CD4-positive, alpha-beta T cell (primary cell): ENCODE measurements at regions not wholly inside any gene's neighbourhood (a gene's known extent, or its start where the extent isn't known, plus 50 kb on each side); places are given as distances from the start of the nearest gene placed in this dataset.
"Not testable (repeated sequence)": the region's sequence is repeated elsewhere in the genome, so short reads cannot be mapped to it uniquely, and the experiment has no call there.

Experiments used
- ATAC-seq: fragments of 200-7000 bp; cut with Tn5 transposase; one replicate; pipeline ENCODE4 v1.10.0; 2022; ENCODE audit warnings: mild to moderate bottlenecking; ENCODE audit not compliant: poor library complexity
- CTCF ChIA-PET: fragments of 350-600 bp; sonication (Branson Sonifier 250); formaldehyde crosslinking; loops from one replicate; lab custom pipeline; 2021; ENCODE audit warnings: antibody characterized with exemption, inconsistent platforms; lab: Charles Lee
- POLR2A ChIA-PET: fragments of 350-600 bp; sonication (Branson Sonifier 250); formaldehyde crosslinking; loops from one replicate; lab custom pipeline; 2021; ENCODE audit warnings: antibody characterized with exemption, inconsistent platforms; lab: Charles Lee
- DNase-seq, 14 experiments: peaks; one replicate each; pipeline ENCODE4 v3.0.0-alpha.2; 2013 to 2020; ENCODE audit warnings: mixed read lengths in 2 of 14
- H3K27ac ChIP-seq, 2 donors: one replicate each; pipeline versions ENCODE4 v1.5.1 to v1.7.0; 2013; ENCODE audit warnings: low read length in 2 of 2, low read depth in 1 of 2, mild to moderate bottlenecking in 1 of 2
- H3K27me3 ChIP-seq, 2 experiments: 1 replicate in 1 of 2; 2 replicates in 1 of 2; pipeline versions ENCODE4 v1.6.1 to v1.7.0; 2013; ENCODE audit warnings: low read length in 2 of 2, control low read depth in 1 of 2, mild to moderate bottlenecking in 1 of 2, moderate library complexity in 1 of 2; ENCODE audit not compliant: insufficient read depth in 2 of 2, control insufficient read depth in 1 of 2
- H3K36me3 ChIP-seq: one replicate; pipeline ENCODE4 v1.6.1; 2013; ENCODE audit warnings: low read length, control low read depth; ENCODE audit not compliant: insufficient read depth
- H3K4me1 ChIP-seq: one replicate; pipeline ENCODE4 v1.6.1; 2013; ENCODE audit warnings: low read length, control low read depth; ENCODE audit not compliant: insufficient read depth
- H3K4me3 ChIP-seq: one replicate; pipeline ENCODE4 v1.5.1; 2013; ENCODE audit warnings: mild to moderate bottlenecking, low read length, moderate library complexity
- H3K9me3 ChIP-seq, 2 experiments: 1 replicate in 1 of 2; 2 replicates in 1 of 2; pipeline versions ENCODE4 v1.6.1 to v1.7.0; 2013; ENCODE audit warnings: low read length in 2 of 2, mild to moderate bottlenecking in 2 of 2, control low read depth in 1 of 2, moderate library complexity in 1 of 2; ENCODE audit not compliant: control insufficient read depth in 1 of 2, insufficient read depth in 1 of 2
- H3K27ac Mint-ChIP-seq: one replicate; pipeline ENCODE4 v1.8.0; 2020; ENCODE audit warnings: mixed read lengths
- H3K27me3 Mint-ChIP-seq: one replicate; pipeline ENCODE4 v1.8.0; 2021; ENCODE audit warnings: mixed read lengths
- H3K36me3 Mint-ChIP-seq: one replicate; pipeline ENCODE4 v1.8.0; 2021; ENCODE audit warnings: low read depth, mixed read lengths
- H3K4me1 Mint-ChIP-seq: one replicate; pipeline ENCODE4 v1.8.0; 2021; ENCODE audit warnings: low read depth, mixed read lengths
- H3K4me3 Mint-ChIP-seq: one replicate; pipeline ENCODE4 v1.8.0; 2020; ENCODE audit warnings: mild to moderate bottlenecking, mixed read lengths
- H3K9me3 Mint-ChIP-seq: one replicate; pipeline ENCODE4 v1.8.0; 2020; ENCODE audit warnings: mixed read lengths
- intact Hi-C, 2 experiments: fragments of 100-400 bp; cut with DNase I in 1 of 2; cut with micrococcal nuclease in 1 of 2; formaldehyde crosslinking; loops; one replicate each; pipeline versions ENCODE4 v1.15.1 to v1.9.0; 2023 to 2025; cut with DNase I, micrococcal nuclease
- TF ChIP-seq, protein P1 (sequence below): fragments of 200-600 bp; IDR thresholded peaks from one replicate; pipeline ENCODE4 v1.8.0; 2022; ENCODE audit warnings: antibody characterized with exemption, mild to moderate bottlenecking

DNA sequence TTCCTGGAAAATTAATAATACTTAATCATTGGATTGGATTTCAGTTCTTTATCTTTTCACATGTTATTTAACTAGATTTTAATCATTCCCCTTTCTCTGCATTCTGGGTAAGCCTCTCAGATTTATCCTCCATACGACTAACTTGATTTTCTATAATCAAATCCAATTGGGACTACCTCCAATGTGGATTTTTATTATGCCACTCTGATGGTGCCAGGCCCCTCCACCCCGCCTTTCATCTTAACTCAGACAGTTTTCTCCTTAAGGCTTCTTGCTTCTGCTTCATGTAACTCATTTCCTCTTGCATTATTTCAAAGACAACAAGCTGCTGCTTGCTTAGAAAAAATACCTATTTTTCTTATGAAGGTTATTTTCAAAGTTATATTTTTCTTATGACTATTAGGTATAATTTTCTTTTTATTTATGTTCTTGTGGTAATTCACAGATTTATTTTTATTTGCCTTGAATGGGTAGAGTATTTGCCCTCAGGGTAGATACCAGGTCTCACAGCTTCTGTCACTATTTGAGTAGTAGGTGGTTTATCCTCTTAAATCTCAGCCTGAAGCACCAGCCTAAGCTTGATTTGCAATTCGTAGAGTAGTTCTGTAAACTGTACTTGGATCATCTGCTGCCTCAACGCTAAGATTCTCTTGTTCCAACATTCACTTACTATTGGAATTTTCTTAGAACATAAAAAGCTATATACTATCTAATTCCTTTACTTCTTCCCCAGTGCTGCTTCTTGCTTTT, 659.0 kb upstream of the ARRDC3 start:
- intact Hi-C loops: no loop called here
- Histone ChIP-seq H3K36me3 (no peaks in the 10 kb centered on the region), H3K4me3 (no peak overlapping the region), H3K4me1 (no peaks in the 10 kb centered on the region), H3K27ac (no peak overlapping the region), H3K27me3 (no peaks in the 10 kb centered on the region), H3K9me3 (peaks cover 0 to 3% of the 10 kb centered on the region in 2 experiments)
- ChIA-PET CTCF (no interaction called here), POLR2A (no interaction called here)
- TF ChIP-seq, protein P1, sequence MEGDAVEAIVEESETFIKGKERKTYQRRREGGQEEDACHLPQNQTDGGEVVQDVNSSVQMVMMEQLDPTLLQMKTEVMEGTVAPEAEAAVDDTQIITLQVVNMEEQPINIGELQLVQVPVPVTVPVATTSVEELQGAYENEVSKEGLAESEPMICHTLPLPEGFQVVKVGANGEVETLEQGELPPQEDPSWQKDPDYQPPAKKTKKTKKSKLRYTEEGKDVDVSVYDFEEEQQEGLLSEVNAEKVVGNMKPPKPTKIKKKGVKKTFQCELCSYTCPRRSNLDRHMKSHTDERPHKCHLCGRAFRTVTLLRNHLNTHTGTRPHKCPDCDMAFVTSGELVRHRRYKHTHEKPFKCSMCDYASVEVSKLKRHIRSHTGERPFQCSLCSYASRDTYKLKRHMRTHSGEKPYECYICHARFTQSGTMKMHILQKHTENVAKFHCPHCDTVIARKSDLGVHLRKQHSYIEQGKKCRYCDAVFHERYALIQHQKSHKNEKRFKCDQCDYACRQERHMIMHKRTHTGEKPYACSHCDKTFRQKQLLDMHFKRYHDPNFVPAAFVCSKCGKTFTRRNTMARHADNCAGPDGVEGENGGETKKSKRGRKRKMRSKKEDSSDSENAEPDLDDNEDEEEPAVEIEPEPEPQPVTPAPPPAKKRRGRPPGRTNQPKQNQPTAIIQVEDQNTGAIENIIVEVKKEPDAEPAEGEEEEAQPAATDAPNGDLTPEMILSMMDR: no peak
- no peak overlapping the region for H3K27ac Mint-ChIP-seq
- ATAC-seq: no peak
- no peaks in the 10 kb centered on the region for H3K4me1 Mint-ChIP-seq
- H3K9me3 Mint-ChIP-seq: peaks cover 8% of the 10 kb centered on the region
- H3K27me3 Mint-ChIP-seq: no peaks in the 10 kb centered on the region
- H3K36me3 Mint-ChIP-seq: no peaks in the 10 kb centered on the region
- H3K4me3 Mint-ChIP-seq: no peak overlapping the region
- DNase-seq: no peak

- TF ChIP-seq, protein P1: no peak
- no peaks in the 10 kb centered on the region for H3K36me3 Mint-ChIP-seq
- intact Hi-C loops: no loop called here
- H3K27me3 ChIP-seq: no peaks in the 10 kb centered on the region
- no peaks in the 10 kb centered on the region for H3K36me3 ChIP-seq
- ChIA-PET POLR2A (no interaction called here), CTCF (no interaction called here)
- H3K4me1 ChIP-seq: no peaks in the 10 kb centered on the region
- no peak overlapping the region for H3K4me3 ChIP-seq
- DNase-seq (no peak), ATAC-seq (no peak)
- H3K27ac ChIP-seq: no peak overlapping the region
- H3K4me3 Mint-ChIP-seq: no peak overlapping the region
- H3K9me3 Mint-ChIP-seq: peaks cover 5% of the 10 kb centered on the region
- no peaks in the 10 kb centered on the region for H3K27me3 Mint-ChIP-seq
- H3K27ac Mint-ChIP-seq: no peak overlapping the region
- H3K4me1 Mint-ChIP-seq: no peaks in the 10 kb centered on the region
- peaks cover 0 to 4% of the 10 kb centered on the region in 2 experiments for H3K9me3 ChIP-seq
Observed at GRCh38 chr5:92041206-92041605, 658.1 kb upstream of the ARRDC3 start.

GRCh38 chr5:92029792-92030191, 646.7 kb upstream of the ARRDC3 start:
- H3K36me3 ChIP-seq, H3K27me3 ChIP-seq, H3K9me3 Mint-ChIP-seq, DNase-seq, H3K27me3 Mint-ChIP-seq, H3K9me3 ChIP-seq, H3K4me1 Mint-ChIP-seq, ATAC-seq, POLR2A ChIA-PET, intact Hi-C loops, H3K27ac Mint-ChIP-seq, H3K4me1 ChIP-seq, H3K4me3 Mint-ChIP-seq, CTCF ChIA-PET, H3K27ac ChIP-seq, H3K36me3 Mint-ChIP-seq, H3K4me3 ChIP-seq: not testable (repeated sequence)

- Histone ChIP-seq H3K4me3 (no peak overlapping the region), H3K36me3 (no peaks in the 10 kb centered on the region), H3K27ac (no peak overlapping the region), H3K9me3 (no peaks in the 10 kb centered on the region), H3K4me1 (no peaks in the 10 kb centered on the region), H3K27me3 (no peaks in the 10 kb centered on the region)
- TF ChIP-seq, protein P1: no peak
- ATAC-seq: no peak
- no peak for DNase-seq
- H3K4me1 Mint-ChIP-seq: no peaks in the 10 kb centered on the region
- H3K4me3 Mint-ChIP-seq: no peak overlapping the region
- POLR2A ChIA-PET: no interaction called here
- intact Hi-C loops: no loop called here
- CTCF ChIA-PET: no interaction called here
- no peak overlapping the region for H3K27ac Mint-ChIP-seq
- H3K27me3 Mint-ChIP-seq: no peaks in the 10 kb centered on the region
- H3K36me3 Mint-ChIP-seq: no peaks in the 10 kb centered on the region
- H3K9me3 Mint-ChIP-seq: no peaks in the 10 kb centered on the region
Observed at GRCh38 chr5:92023555-92023954, 640.4 kb upstream of the ARRDC3 start.
